ENCODE measurements at regions not wholly inside any gene's neighbourhood (a gene's known extent, or its start where the extent isn't known, plus 50 kb on each side); places are given as distances from the start of the nearest gene placed in this dataset.

GRCh38 chr2:126796931-126797621 is 101.6 kb upstream of the TEX51 start:
- TF ChIP-seq CBX8 (IDR thresholded peaks at IDR 0.05): no peak
- TF ChIP-seq CTCF (IDR thresholded peaks at IDR 0.05): no peak
- TF ChIP-seq, protein P1, sequence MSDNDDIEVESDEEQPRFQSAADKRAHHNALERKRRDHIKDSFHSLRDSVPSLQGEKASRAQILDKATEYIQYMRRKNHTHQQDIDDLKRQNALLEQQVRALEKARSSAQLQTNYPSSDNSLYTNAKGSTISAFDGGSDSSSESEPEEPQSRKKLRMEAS (IDR thresholded peaks at IDR 0.05): no peak
